ENCODE measurements at regions not wholly inside any gene's neighbourhood (a gene's known extent, or its start where the extent isn't known, plus 50 kb on each side); places are given as distances from the start of the nearest gene placed in this dataset.

GRCh38 chr2:129236601-129237000 lies 742.9 kb upstream of the RAB6C start:
- DNase-seq, result no peak
- H3K9me3 Mint-ChIP-seq, result peaks cover 4% of the 10 kb centered on the region
- no peak overlapping the region for H3K4me3 Mint-ChIP-seq
- H3K27ac Mint-ChIP-seq, result no peak overlapping the region
- POLR2A ChIA-PET, result no interaction called here
- CTCF ChIA-PET, result no interaction called here
- no peaks in the 10 kb centered on the region for H3K27me3 Mint-ChIP-seq
- H3K4me1 Mint-ChIP-seq, result no peaks in the 10 kb centered on the region
- H3K36me3 Mint-ChIP-seq (ENCODE audit: low read depth), result no peaks in the 10 kb centered on the region

GRCh38 chr2:129237966-129238725 lies 741.3 kb upstream of the RAB6C start:
- CTCF ChIA-PET, result no interaction called here
- Mint-ChIP-seq H3K27me3 (no peaks in the 10 kb centered on the region), H3K9me3 (peaks cover 4% of the 10 kb centered on the region)

GRCh38 chr2:129239141-129239540 lies 740.3 kb upstream of the RAB6C start:
- Mint-ChIP-seq H3K36me3 (ENCODE audit: low read depth) (no peaks in the 10 kb centered on the region), H3K9me3 (peaks cover 4% of the 10 kb centered on the region), H3K4me3 (no peak overlapping the region), H3K27ac (no peak overlapping the region), H3K27me3 (no peaks in the 10 kb centered on the region), H3K4me1 (no peaks in the 10 kb centered on the region)
- POLR2A ChIA-PET, result no interaction called here
- no peak for DNase-seq
- CTCF ChIA-PET, result no interaction called here

More at GRCh38 chr2:129237966-129238725, 741.3 kb upstream of the RAB6C start:
- DNase-seq, result no peak
- no peaks in the 10 kb centered on the region for H3K36me3 Mint-ChIP-seq (ENCODE audit: low read depth)
- no peak overlapping the region for H3K4me3 Mint-ChIP-seq
- no peaks in the 10 kb centered on the region for H3K4me1 Mint-ChIP-seq
- POLR2A ChIA-PET, result no interaction called here
- no peak overlapping the region for H3K27ac Mint-ChIP-seq

DNA sequence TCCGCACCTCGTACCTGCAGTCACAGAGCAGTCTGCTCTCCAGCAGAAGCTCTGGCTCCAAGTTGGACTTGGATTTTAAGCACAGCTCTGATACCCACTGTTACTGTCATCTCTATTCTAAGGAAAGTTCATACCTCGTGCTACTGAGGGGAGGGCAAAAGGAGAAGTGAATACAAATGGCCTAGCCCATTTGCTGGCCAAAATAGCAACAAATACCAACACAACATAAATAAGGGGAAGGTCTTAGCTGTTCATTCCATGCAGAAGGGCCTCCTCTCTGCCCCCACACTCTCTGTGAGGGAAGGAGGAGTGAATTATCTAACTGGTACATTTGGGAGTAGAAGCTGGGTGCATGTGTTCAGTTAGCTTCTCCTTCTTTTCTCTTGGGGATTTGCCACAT lies 739.4 kb upstream of the RAB6C start:
- DNase-seq, result no peak
- Mint-ChIP-seq H3K27me3 (no peaks in the 10 kb centered on the region), H3K36me3 (ENCODE audit: low read depth) (no peaks in the 10 kb centered on the region), H3K9me3 (peaks cover 4% of the 10 kb centered on the region), H3K27ac (no peak overlapping the region), H3K4me1 (no peaks in the 10 kb centered on the region), H3K4me3 (no peak overlapping the region)
- ChIA-PET CTCF (no interaction called here), POLR2A (no interaction called here)

- H3K4me3 Mint-ChIP-seq, result no peak overlapping the region
- H3K27me3 Mint-ChIP-seq, result no peaks in the 10 kb centered on the region
- no peak overlapping the region for H3K27ac Mint-ChIP-seq
- CTCF ChIA-PET, result no interaction called here
- DNase-seq, result no peak
- H3K4me1 Mint-ChIP-seq, result no peaks in the 10 kb centered on the region
- no peaks in the 10 kb centered on the region for H3K36me3 Mint-ChIP-seq (ENCODE audit: low read depth)
- POLR2A ChIA-PET, result no interaction called here
- peaks cover 2% of the 10 kb centered on the region for H3K9me3 Mint-ChIP-seq
These were observed 737.2 kb upstream of the RAB6C start for GRCh38 chr2:129242269-129242668.

GRCh38 chr2:129247751-129248150 lies 731.7 kb upstream of the RAB6C start:
- no peaks in the 10 kb centered on the region for H3K9me3 Mint-ChIP-seq
- no peak overlapping the region for H3K27ac Mint-ChIP-seq
- H3K36me3 Mint-ChIP-seq (ENCODE audit: low read depth), result no peaks in the 10 kb centered on the region
- H3K4me3 Mint-ChIP-seq, result no peak overlapping the region
- ChIA-PET POLR2A (no interaction called here), CTCF (no interaction called here)
- H3K4me1 Mint-ChIP-seq, result no peaks in the 10 kb centered on the region
- H3K27me3 Mint-ChIP-seq, result no peaks in the 10 kb centered on the region
- no peak for DNase-seq

DNA sequence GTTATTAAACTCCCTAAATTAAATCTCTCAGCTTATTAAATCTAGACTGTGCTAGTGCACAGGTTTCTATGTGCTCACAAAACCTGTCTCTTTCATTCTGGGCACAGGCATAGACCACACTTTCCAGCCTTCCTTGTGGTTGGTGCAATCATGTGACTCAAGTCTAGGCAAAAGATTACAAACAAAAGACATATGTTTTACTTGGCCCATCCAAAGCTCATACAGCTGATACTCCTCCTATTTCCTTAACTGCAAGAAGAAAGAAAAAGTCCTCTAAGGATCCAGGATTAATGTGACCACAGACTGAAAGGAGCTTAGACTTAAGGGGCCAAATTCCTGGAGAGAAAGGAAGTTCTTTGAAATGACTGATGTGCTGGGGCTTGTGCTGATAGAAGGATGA lies 731.3 kb upstream of the RAB6C start:
- no peak for DNase-seq
- Mint-ChIP-seq H3K4me3 (no peak overlapping the region), H3K36me3 (ENCODE audit: low read depth) (no peaks in the 10 kb centered on the region), H3K4me1 (no peaks in the 10 kb centered on the region), H3K9me3 (no peaks in the 10 kb centered on the region), H3K27me3 (no peaks in the 10 kb centered on the region), H3K27ac (no peak overlapping the region)
- CTCF ChIA-PET, result no interaction called here
- POLR2A ChIA-PET, result no interaction called here

GRCh38 chr2:129252781-129253460 lies 726.5 kb upstream of the RAB6C start:
- H3K27ac Mint-ChIP-seq, result no peak overlapping the region
- H3K9me3 Mint-ChIP-seq, result peaks cover 11% of the 10 kb centered on the region
- DNase-seq, result no peak
- no peak overlapping the region for H3K4me3 Mint-ChIP-seq
- POLR2A ChIA-PET, result no interaction called here
- no peaks in the 10 kb centered on the region for H3K36me3 Mint-ChIP-seq (ENCODE audit: low read depth)
- no peaks in the 10 kb centered on the region for H3K27me3 Mint-ChIP-seq
- no peaks in the 10 kb centered on the region for H3K4me1 Mint-ChIP-seq
- CTCF ChIA-PET, result no interaction called here

- ChIA-PET CTCF (no interaction called here), POLR2A (no interaction called here)
- DNase-seq, result no peak
- Mint-ChIP-seq H3K27ac (no peak overlapping the region), H3K36me3 (ENCODE audit: low read depth) (no peaks in the 10 kb centered on the region), H3K4me1 (no peaks in the 10 kb centered on the region), H3K4me3 (no peak overlapping the region), H3K27me3 (no peaks in the 10 kb centered on the region), H3K9me3 (peaks cover 12% of the 10 kb centered on the region)
These were observed 726.0 kb upstream of the RAB6C start for GRCh38 chr2:129253461-129253812.

- ChIA-PET CTCF (no interaction called here), POLR2A (no interaction called here)
- Mint-ChIP-seq H3K9me3 (peaks cover 19% of the 10 kb centered on the region), H3K27ac (no peak overlapping the region), H3K4me3 (no peak overlapping the region), H3K27me3 (no peaks in the 10 kb centered on the region), H3K4me1 (no peaks in the 10 kb centered on the region), H3K36me3 (ENCODE audit: low read depth) (no peaks in the 10 kb centered on the region)
- no peak for DNase-seq
These were observed 724.7 kb upstream of the RAB6C start for GRCh38 chr2:129254718-129255117.

GRCh38 chr2:129255610-129256313 lies 723.7 kb upstream of the RAB6C start:
- Mint-ChIP-seq H3K4me1 (no peaks in the 10 kb centered on the region), H3K27ac (no peak overlapping the region), H3K4me3 (no peak overlapping the region), H3K27me3 (no peaks in the 10 kb centered on the region), H3K9me3 (peaks cover 19% of the 10 kb centered on the region), H3K36me3 (ENCODE audit: low read depth) (no peaks in the 10 kb centered on the region)
- ChIA-PET POLR2A (no interaction called here), CTCF (no interaction called here)
- DNase-seq, result no peak

- POLR2A ChIA-PET, result no interaction called here
- Mint-ChIP-seq H3K27ac (no peak overlapping the region), H3K9me3 (peaks cover 19% of the 10 kb centered on the region), H3K36me3 (ENCODE audit: low read depth) (no peaks in the 10 kb centered on the region), H3K4me3 (no peak overlapping the region), H3K27me3 (no peaks in the 10 kb centered on the region), H3K4me1 (no peaks in the 10 kb centered on the region)
- CTCF ChIA-PET, result no interaction called here
- no peak for DNase-seq
These were observed 722.8 kb upstream of the RAB6C start for GRCh38 chr2:129256642-129257041.

DNA sequence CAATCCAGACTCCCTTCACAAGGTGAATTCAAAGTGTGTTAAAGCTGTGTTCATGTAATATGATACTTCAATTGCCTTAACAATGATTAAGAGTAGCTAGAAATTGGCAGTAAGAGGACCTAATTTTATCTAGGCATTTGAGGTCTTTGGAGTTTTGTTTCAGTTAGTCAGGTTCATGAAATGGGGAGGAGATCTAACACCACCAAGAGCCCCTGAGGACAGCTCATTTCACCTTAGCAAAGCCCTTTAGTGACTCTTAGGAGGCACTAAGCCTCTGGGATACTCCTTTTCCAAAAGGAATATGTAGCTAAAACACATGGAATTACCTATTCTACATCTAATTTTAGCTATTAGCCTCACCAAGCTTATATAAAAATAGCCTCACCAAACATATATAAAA lies 716.5 kb upstream of the RAB6C start:
- DNase-seq, result no peak
- CTCF ChIA-PET, result no interaction called here
- H3K4me1 Mint-ChIP-seq, result no peaks in the 10 kb centered on the region
- no peaks in the 10 kb centered on the region for H3K36me3 Mint-ChIP-seq (ENCODE audit: low read depth)
- no peak overlapping the region for H3K27ac Mint-ChIP-seq
- POLR2A ChIA-PET, result no interaction called here
- H3K4me3 Mint-ChIP-seq, result no peak overlapping the region
- peaks cover 16% of the 10 kb centered on the region for H3K9me3 Mint-ChIP-seq
- no peaks in the 10 kb centered on the region for H3K27me3 Mint-ChIP-seq

- Mint-ChIP-seq H3K4me1 (no peaks in the 10 kb centered on the region), H3K27ac (no peak overlapping the region), H3K4me3 (no peak overlapping the region), H3K9me3 (peaks cover 13% of the 10 kb centered on the region), H3K27me3 (no peaks in the 10 kb centered on the region), H3K36me3 (ENCODE audit: low read depth) (no peaks in the 10 kb centered on the region)
- ChIA-PET POLR2A (no interaction called here), CTCF (no interaction called here)
- no peak for DNase-seq
These were observed 715.5 kb upstream of the RAB6C start for GRCh38 chr2:129263939-129264338.

All from activated CD4-positive, alpha-beta memory T cell treated with anti-CD3 and anti-CD28 coated beads, Interleukin-2, amount 10 ng/mL, durations not matched to agents 7 days and 5 days (primary cell).